Stimulated activated CD8-positive, alpha-beta memory T cell treated with anti-CD3 and anti-CD28 coated beads, Interleukin-2, amount 100 ng/mL, for 48 hours (primary cell): ENCODE measurements at regions not wholly inside any gene's neighbourhood (a gene's known extent, or its start where the extent isn't known, plus 50 kb on each side); places are given as distances from the start of the nearest gene placed in this dataset.
"Not testable (repeated sequence)": the region's sequence is repeated elsewhere in the genome, so short reads cannot be mapped to it uniquely, and the experiment has no call there.

Source experiments
- DNase-seq, 2 donors: peaks; one replicate each; pipeline ENCODE4 v3.0.0-alpha.2; 2020; ENCODE audit warnings: low read depth in 2 of 2

- no peak for DNase-seq
Measured at GRCh38 chr21:14754682-14755081, 208.6 kb upstream of the SAMSN1 start.

- no peak for DNase-seq
Measured at GRCh38 chr21:14754259-14754604, 208.1 kb upstream of the SAMSN1 start.

GRCh38 chr21:14753466-14754258 is 207.5 kb upstream of the SAMSN1 start:
- no peak for DNase-seq

GRCh38 chr21:14753069-14753465 is 207.0 kb upstream of the SAMSN1 start:
- DNase-seq = no peak

- DNase-seq = no peak
Measured at GRCh38 chr21:14752345-14752909, 206.3 kb upstream of the SAMSN1 start.

GRCh38 chr21:14751602-14752344 is 205.7 kb upstream of the SAMSN1 start:
- no peak for DNase-seq

- DNase-seq = no peak
Measured at GRCh38 chr21:14751011-14751410, 204.9 kb upstream of the SAMSN1 start.

GRCh38 chr21:14750041-14750440 is 203.9 kb upstream of the SAMSN1 start:
- DNase-seq = no peak

- no peak for DNase-seq
Measured at GRCh38 chr21:14748662-14749061, 202.5 kb upstream of the SAMSN1 start.

GRCh38 chr21:14744368-14744767 is 198.3 kb upstream of the SAMSN1 start:
- no peak for DNase-seq

GRCh38 chr21:14742119-14742518 is 196.0 kb upstream of the SAMSN1 start:
- no peak for DNase-seq

GRCh38 chr21:14741256-14741655 is 195.1 kb upstream of the SAMSN1 start:
- no peak for DNase-seq

- no peak for DNase-seq
Measured at GRCh38 chr21:14740692-14741091, 194.6 kb upstream of the SAMSN1 start.

- no peak for DNase-seq
Measured at GRCh38 chr21:14740116-14740515, 194.0 kb upstream of the SAMSN1 start.

GRCh38 chr21:14739590-14739989 is 193.5 kb upstream of the SAMSN1 start:
- no peak for DNase-seq

GRCh38 chr21:14738576-14738975 is 192.5 kb upstream of the SAMSN1 start:
- not testable (repeated sequence) for DNase-seq

- DNase-seq = no peak
Measured at GRCh38 chr21:14737922-14738321, 191.8 kb upstream of the SAMSN1 start.

- DNase-seq = no peak
Measured at GRCh38 chr21:14737284-14737691, 191.2 kb upstream of the SAMSN1 start.

GRCh38 chr21:14736672-14737071 is 190.6 kb upstream of the SAMSN1 start:
- no peak for DNase-seq

GRCh38 chr21:14736162-14736561 is 190.0 kb upstream of the SAMSN1 start:
- no peak for DNase-seq

- DNase-seq = no peak
Measured at GRCh38 chr21:14734833-14735232, 188.7 kb upstream of the SAMSN1 start.

- DNase-seq = no peak
Measured at GRCh38 chr21:14734191-14734590, 188.1 kb upstream of the SAMSN1 start.

GRCh38 chr21:14725219-14725618 is 179.1 kb upstream of the SAMSN1 start:
- DNase-seq = no peak
